WTC11 (cell line): ENCODE measurements at regions not wholly inside any gene's neighbourhood (a gene's known extent, or its start where the extent isn't known, plus 50 kb on each side); places are given as distances from the start of the nearest gene placed in this dataset.

ENCODE experiments used
- ATAC-seq: fragments of 200-7000 bp; cut with Tn5 transposase; 2 replicates; pipeline ENCODE4 v1.10.0; 2021; ENCODE audit warnings: mild to moderate bottlenecking, moderate library complexity
- CTCF ChIA-PET: fragments of 300-600 bp; sonication (Branson Sonifier 250); formaldehyde crosslinking; loops from one replicate; lab custom pipeline; 2021; ENCODE audit warnings: antibody characterized with exemption; lab: Charles Lee
- POLR2A ChIA-PET: fragments of 350-600 bp; sonication (Branson Sonifier 250); formaldehyde crosslinking; loops from one replicate; lab custom pipeline; 2021; ENCODE audit warnings: antibody characterized with exemption; lab: Charles Lee
- DNase-seq: peaks from one replicate; pipeline ENCODE4 v3.0.0; 2021; ENCODE audit warnings: low spot score
- H3K27ac Mint-ChIP-seq: 2 replicates; pipeline ENCODE4 v1.8.0; 2021; ENCODE audit warnings: mixed read lengths
- H3K27me3 Mint-ChIP-seq: 2 replicates; pipeline ENCODE4 v1.8.0; 2021; ENCODE audit warnings: low read depth, mild to moderate bottlenecking, moderate library complexity, mixed read lengths
- H3K36me3 Mint-ChIP-seq: 2 replicates; pipeline ENCODE4 v1.8.0; 2021; ENCODE audit warnings: mixed read lengths
- H3K4me1 Mint-ChIP-seq: 2 replicates; pipeline ENCODE4 v1.8.0; 2022; ENCODE audit warnings: mixed read lengths
- H3K4me3 Mint-ChIP-seq: 2 replicates; pipeline ENCODE4 v1.8.0; 2021; ENCODE audit warnings: mild to moderate bottlenecking, moderate library complexity, mixed read lengths
- H3K9me3 Mint-ChIP-seq: 2 replicates; pipeline ENCODE4 v1.8.0; 2021; ENCODE audit warnings: mixed read lengths
- ATF6 ChIP-seq: sonication (generic); formaldehyde crosslinking; IDR thresholded peaks from 2 replicates; pipeline ENCODE4 v1.8.1; 2023; ENCODE audit warnings: mild to moderate bottlenecking, missing genetic modification reagents
- CDX4 ChIP-seq: fragments of 250-450 bp; sonication (Bioruptor Pico); IDR thresholded peaks from 2 replicates; pipeline ENCODE4 v1.9.0; 2021; ENCODE audit warnings: moderate library complexity, mild to moderate bottlenecking, inconsistent platforms, borderline replicate concordance
- E2F5 ChIP-seq: sonication (generic); formaldehyde crosslinking; IDR thresholded peaks from 2 replicates; pipeline ENCODE4 v1.8.1; 2022; ENCODE audit warnings: mild to moderate bottlenecking, moderate library complexity, missing genetic modification reagents
- ELF4 ChIP-seq: sonication (generic); formaldehyde crosslinking; IDR thresholded peaks from 2 replicates; pipeline ENCODE4 v1.8.1; 2022; ENCODE audit warnings: low read depth, mild to moderate bottlenecking, moderate library complexity, missing genetic modification reagents
- FOXP4 ChIP-seq: sonication (generic); formaldehyde crosslinking; IDR thresholded peaks from 2 replicates; pipeline ENCODE4 v1.8.0; 2022; ENCODE audit warnings: mild to moderate bottlenecking, missing genetic modification reagents
- GABPB1 ChIP-seq: sonication (generic); formaldehyde crosslinking; IDR thresholded peaks from 2 replicates; pipeline ENCODE4 v1.8.1; 2023; ENCODE audit warnings: mild to moderate bottlenecking, missing genetic modification reagents
- JUN ChIP-seq: sonication (generic); formaldehyde crosslinking; IDR thresholded peaks from 2 replicates; pipeline ENCODE4 v1.8.0; 2023; ENCODE audit warnings: mild to moderate bottlenecking, missing genetic modification reagents
- MAX ChIP-seq: sonication (generic); formaldehyde crosslinking; IDR thresholded peaks from 2 replicates; pipeline ENCODE4 v1.8.0; 2022; ENCODE audit warnings: mild to moderate bottlenecking, missing genetic modification reagents
- MLX ChIP-seq: sonication (generic); formaldehyde crosslinking; IDR thresholded peaks from 2 replicates; pipeline ENCODE4 v1.8.1; 2023; ENCODE audit warnings: mild to moderate bottlenecking, missing genetic modification reagents, moderate library complexity
- NR3C1 ChIP-seq: sonication (generic); formaldehyde crosslinking; conservative IDR thresholded peaks from 2 replicates; pipeline ENCODE4 v1.8.1; 2023; ENCODE audit warnings: low read depth, mild to moderate bottlenecking, missing genetic modification reagents
- PREB ChIP-seq: sonication (generic); formaldehyde crosslinking; IDR thresholded peaks from 2 replicates; pipeline ENCODE4 v1.8.1; 2022; ENCODE audit warnings: mild to moderate bottlenecking, missing genetic modification reagents, moderate library complexity, borderline replicate concordance
- RELA ChIP-seq: sonication (generic); formaldehyde crosslinking; IDR thresholded peaks from 2 replicates; pipeline ENCODE4 v1.8.1; 2022; ENCODE audit warnings: missing genetic modification reagents, mild to moderate bottlenecking, borderline replicate concordance
- SMAD3 ChIP-seq: sonication (generic); formaldehyde crosslinking; IDR thresholded peaks from 2 replicates; pipeline ENCODE4 v1.8.0; 2022; ENCODE audit warnings: missing genetic modification reagents, mild to moderate bottlenecking, borderline replicate concordance
- ZMAT4 ChIP-seq: fragments of 250-450 bp; sonication (Bioruptor Pico); IDR thresholded peaks from 2 replicates; pipeline ENCODE4 v1.9.0; 2021; ENCODE audit warnings: mild to moderate bottlenecking
- ZNF138 ChIP-seq: sonication (generic); formaldehyde crosslinking; conservative IDR thresholded peaks from 2 replicates; pipeline ENCODE4 v1.8.1; 2022; ENCODE audit warnings: mild to moderate bottlenecking, moderate library complexity, missing genetic modification reagents
- ZNF281 ChIP-seq: sonication (generic); formaldehyde crosslinking; IDR thresholded peaks from 2 replicates; pipeline ENCODE4 v1.8.0; 2023; ENCODE audit warnings: mild to moderate bottlenecking, missing genetic modification reagents
- ZNF416 ChIP-seq: fragments of 250-450 bp; sonication (Bioruptor Pico); IDR thresholded peaks from 2 replicates; pipeline ENCODE4 v1.9.0; 2021; ENCODE audit warnings: mild to moderate bottlenecking, inconsistent platforms

GRCh38 chr15:77851691-77852090 lies 219.0 kb upstream of the LINGO1 start:
- H3K27me3 Mint-ChIP-seq, result no peaks in the 10 kb centered on the region; the same call in 1 of the 2 replicates
- H3K4me1 Mint-ChIP-seq, result peaks cover 6% of the 10 kb centered on the region
- ATAC-seq, result no peak
- no peak overlapping the region for H3K27ac Mint-ChIP-seq
- TF ChIP-seq SMAD3 (CRISPR knock-in tag) (no peak), ZNF138 (no peak), ATF6 (no peak), FOXP4 (no peak), RELA (CRISPR knock-in tag) (no peak), PREB (CRISPR knock-in tag) (no peak), ZNF416 (CRISPR knock-in tag) (no peak), JUN (CRISPR knock-in tag) (no peak), MAX (CRISPR knock-in tag) (no peak), GABPB1 (CRISPR knock-in tag) (no peak), CDX4 (CRISPR knock-in tag) (no peak), MLX (CRISPR knock-in tag) (no peak), E2F5 (CRISPR knock-in tag) (no peak), ZNF281 (CRISPR knock-in tag) (no peak), ELF4 (CRISPR knock-in tag) (no peak), NR3C1 (CRISPR knock-in tag) (no peak), ZMAT4 (no peak)
- POLR2A ChIA-PET, result no interaction called here
- DNase-seq, result no peak
- peaks cover 19% of the 10 kb centered on the region for H3K9me3 Mint-ChIP-seq
- H3K4me3 Mint-ChIP-seq, result no peak overlapping the region
- H3K36me3 Mint-ChIP-seq, result no peaks in the 10 kb centered on the region; the same call in 1 of the 2 replicates
- CTCF ChIA-PET, result interaction anchor here (0.5 to 2.6 kb wide), 7 partner anchors 12 to 1515 kb away, joined by 3 to 13 read pairs (median 4); partner anchors contain the start of genes ISL2 and LINGO1
